ENCODE measurements at regions not wholly inside any gene's neighbourhood (a gene's known extent, or its start where the extent isn't known, plus 50 kb on each side); places are given as distances from the start of the nearest gene placed in this dataset.
"Not testable (repeated sequence)": the region's sequence is repeated elsewhere in the genome, so short reads cannot be mapped to it uniquely, and the experiment has no call there.

- POLR2A ChIA-PET = no interaction called here
- no peaks in the 10 kb centered on the region for H3K4me1 Mint-ChIP-seq
Measured at GRCh38 chr1:214853340-214853739, 229.2 kb upstream of the KCNK2 start.

GRCh38 chr1:214854126-214854875 is 228.2 kb upstream of the KCNK2 start:
- no peaks in the 10 kb centered on the region for H3K4me1 Mint-ChIP-seq
- DNase-seq = no peak
- H3K27me3 Mint-ChIP-seq = peaks cover 0 to 20% (median 4%) of the 10 kb centered on the region in 5 donors
- H3K27ac Mint-ChIP-seq = no peak overlapping the region
- H3K4me3 Mint-ChIP-seq = no peak overlapping the region
- peaks cover 0 to 17% (median 9%) of the 10 kb centered on the region in 9 donors for H3K9me3 Mint-ChIP-seq
- ATAC-seq = no peak
- POLR2A ChIA-PET = no interaction called here
- peaks cover 0 to 13% (median 2%) of the 10 kb centered on the region in 3 donors for H3K36me3 Mint-ChIP-seq

More at GRCh38 chr1:214853340-214853739, 229.2 kb upstream of the KCNK2 start:
- no peak overlapping the region for H3K4me3 Mint-ChIP-seq
- no peak for ATAC-seq
- peaks cover 0 to 20% (median 4%) of the 10 kb centered on the region in 5 donors for H3K27me3 Mint-ChIP-seq
- H3K9me3 Mint-ChIP-seq = peaks cover 0 to 17% (median 9%) of the 10 kb centered on the region in 9 donors
- DNase-seq = no peak
- H3K27ac Mint-ChIP-seq = no peak overlapping the region
- H3K36me3 Mint-ChIP-seq = peaks cover 0 to 13% (median 2%) of the 10 kb centered on the region in 3 donors

GRCh38 chr1:214856843-214857242 is 225.7 kb upstream of the KCNK2 start:
- Mint-ChIP-seq H3K4me1 (no peaks in the 10 kb centered on the region), H3K27me3 (peaks cover 0 to 13% (median 3%) of the 10 kb centered on the region in 5 donors), H3K4me3 (no peak overlapping the region), H3K9me3 (no peaks in the 10 kb centered on the region), H3K36me3 (no peaks in the 10 kb centered on the region), H3K27ac (no peak overlapping the region)
- POLR2A ChIA-PET = no interaction called here
- no peak for ATAC-seq
- no peak for DNase-seq

- ATAC-seq (no peak), DNase-seq (no peak)
- Mint-ChIP-seq H3K9me3 (no peaks in the 10 kb centered on the region), H3K36me3 (no peaks in the 10 kb centered on the region), H3K27me3 (peaks cover 0 to 13% (median 3%) of the 10 kb centered on the region in 5 donors), H3K4me3 (no peak overlapping the region), H3K4me1 (no peaks in the 10 kb centered on the region), H3K27ac (no peak overlapping the region)
- POLR2A ChIA-PET = no interaction called here
Measured at GRCh38 chr1:214857716-214858115, 224.8 kb upstream of the KCNK2 start.

- H3K4me1 Mint-ChIP-seq = no peaks in the 10 kb centered on the region
- H3K4me3 Mint-ChIP-seq = no peak overlapping the region
- H3K36me3 Mint-ChIP-seq = no peaks in the 10 kb centered on the region
- POLR2A ChIA-PET = no interaction called here
- H3K27ac Mint-ChIP-seq = no peak overlapping the region
- no peaks in the 10 kb centered on the region for H3K9me3 Mint-ChIP-seq
- H3K27me3 Mint-ChIP-seq = peaks cover 0 to 4% (median 0%) of the 10 kb centered on the region in 5 donors
- DNase-seq = no peak
- ATAC-seq = no peak
Measured at GRCh38 chr1:214859647-214860046, 222.9 kb upstream of the KCNK2 start.

- Mint-ChIP-seq H3K9me3 (no peaks in the 10 kb centered on the region), H3K36me3 (no peaks in the 10 kb centered on the region), H3K27me3 (peaks cover 0 to 1% (median 0%) of the 10 kb centered on the region in 5 donors), H3K27ac (no peak overlapping the region), H3K4me1 (no peaks in the 10 kb centered on the region), H3K4me3 (no peak overlapping the region)
- no peak for DNase-seq
- POLR2A ChIA-PET = no interaction called here
- ATAC-seq = no peak
Measured at GRCh38 chr1:214861615-214862014, 220.9 kb upstream of the KCNK2 start.

- Mint-ChIP-seq H3K4me1 (no peaks in the 10 kb centered on the region), H3K27me3 (peaks cover 0 to 1% (median 0%) of the 10 kb centered on the region in 5 donors), H3K36me3 (no peaks in the 10 kb centered on the region), H3K9me3 (no peaks in the 10 kb centered on the region), H3K4me3 (no peak overlapping the region), H3K27ac (no peak overlapping the region)
- no peak for DNase-seq
- ATAC-seq = no peak
- POLR2A ChIA-PET = no interaction called here
Measured at GRCh38 chr1:214862421-214862820, 220.1 kb upstream of the KCNK2 start.

- Mint-ChIP-seq H3K36me3 (no peaks in the 10 kb centered on the region), H3K9me3 (peaks cover 0 to 3% (median 0%) of the 10 kb centered on the region in 9 donors), H3K4me1 (no peaks in the 10 kb centered on the region), H3K27me3 (peaks cover 0 to 3% (median 0%) of the 10 kb centered on the region in 5 donors), H3K27ac (no peak overlapping the region), H3K4me3 (no peak overlapping the region)
- ATAC-seq (no peak), DNase-seq (no peak)
- POLR2A ChIA-PET = no interaction called here
Measured at GRCh38 chr1:214864896-214865688, 217.4 kb upstream of the KCNK2 start.

GRCh38 chr1:214870426-214870825 is 212.1 kb upstream of the KCNK2 start:
- H3K27ac Mint-ChIP-seq, H3K4me1 Mint-ChIP-seq, H3K36me3 Mint-ChIP-seq, ATAC-seq, POLR2A ChIA-PET, H3K27me3 Mint-ChIP-seq, H3K4me3 Mint-ChIP-seq, DNase-seq: not testable (repeated sequence)
- H3K9me3 Mint-ChIP-seq = peaks cover 0 to 11% (median 4%) of the 10 kb centered on the region in 9 donors

GRCh38 chr1:214880956-214881355 is 201.6 kb upstream of the KCNK2 start:
- Mint-ChIP-seq H3K4me3 (no peak overlapping the region), H3K27me3 (peaks cover 0 to 5% (median 0%) of the 10 kb centered on the region in 5 donors), H3K9me3 (peaks cover 0 to 10% (median 8%) of the 10 kb centered on the region in 9 donors), H3K36me3 (peaks cover 0 to 6% (median 3%) of the 10 kb centered on the region in 3 donors), H3K27ac (no peak overlapping the region), H3K4me1 (no peaks in the 10 kb centered on the region)
- ATAC-seq (no peak), DNase-seq (no peak)
- POLR2A ChIA-PET = no interaction called here

GRCh38 chr1:214882616-214883015 is 199.9 kb upstream of the KCNK2 start:
- DNase-seq = no peak

GRCh38 chr1:214895011-214895600 is 187.4 kb upstream of the KCNK2 start:
- no peak for ATAC-seq
- Mint-ChIP-seq H3K27me3 (peaks cover 0 to 5% (median 2%) of the 10 kb centered on the region in 5 donors), H3K9me3 (peaks cover 0 to 9% (median 2%) of the 10 kb centered on the region in 9 donors), H3K4me1 (no peaks in the 10 kb centered on the region), H3K36me3 (no peaks in the 10 kb centered on the region), H3K4me3 (no peak overlapping the region), H3K27ac (no peak overlapping the region)
- POLR2A ChIA-PET = no interaction called here
- DNase-seq = no peak

More at GRCh38 chr1:214882616-214883015, 199.9 kb upstream of the KCNK2 start:
- ATAC-seq = no peak
- POLR2A ChIA-PET = no interaction called here
- Mint-ChIP-seq H3K27ac (no peak overlapping the region), H3K9me3 (peaks cover 0 to 20% (median 8%) of the 10 kb centered on the region in 9 donors), H3K4me3 (no peak overlapping the region), H3K4me1 (no peaks in the 10 kb centered on the region), H3K36me3 (peaks cover 0 to 6% (median 3%) of the 10 kb centered on the region in 3 donors), H3K27me3 (peaks cover 0 to 8% (median 0%) of the 10 kb centered on the region in 5 donors)

- H3K4me3 Mint-ChIP-seq = no peak overlapping the region
- peaks cover 0 to 7% (median 2%) of the 10 kb centered on the region in 9 donors for H3K9me3 Mint-ChIP-seq
- H3K4me1 Mint-ChIP-seq = no peaks in the 10 kb centered on the region
- H3K36me3 Mint-ChIP-seq = no peaks in the 10 kb centered on the region
- POLR2A ChIA-PET = no interaction called here
- no peak for DNase-seq
- peaks cover 0 to 5% (median 2%) of the 10 kb centered on the region in 5 donors for H3K27me3 Mint-ChIP-seq
- no peak overlapping the region for H3K27ac Mint-ChIP-seq
- no peak for ATAC-seq
Measured at GRCh38 chr1:214896921-214897320, 185.6 kb upstream of the KCNK2 start.

All from naive thymus-derived CD8-positive, alpha-beta T cell (primary cell).